B cell (primary cell): ENCODE measurements at regions not wholly inside any gene's neighbourhood (a gene's known extent, or its start where the extent isn't known, plus 50 kb on each side); places are given as distances from the start of the nearest gene placed in this dataset.

ENCODE experiments used
- EZH2 ChIP-seq: IDR thresholded peaks from 2 replicates; pipeline ENCODE4 v1.6.1; 2012; ENCODE audit warnings: borderline replicate concordance, low read depth, mild to moderate bottlenecking, moderate library complexity, low read length; ENCODE audit not compliant: insufficient read depth, poor library complexity, severe bottlenecking
- TF ChIP-seq, protein P1 (sequence below): fragments of 200-600 bp; IDR thresholded peaks from one replicate; pipeline ENCODE4 v1.8.0; 2022; ENCODE audit warnings: antibody characterized with exemption, mild to moderate bottlenecking

DNA sequence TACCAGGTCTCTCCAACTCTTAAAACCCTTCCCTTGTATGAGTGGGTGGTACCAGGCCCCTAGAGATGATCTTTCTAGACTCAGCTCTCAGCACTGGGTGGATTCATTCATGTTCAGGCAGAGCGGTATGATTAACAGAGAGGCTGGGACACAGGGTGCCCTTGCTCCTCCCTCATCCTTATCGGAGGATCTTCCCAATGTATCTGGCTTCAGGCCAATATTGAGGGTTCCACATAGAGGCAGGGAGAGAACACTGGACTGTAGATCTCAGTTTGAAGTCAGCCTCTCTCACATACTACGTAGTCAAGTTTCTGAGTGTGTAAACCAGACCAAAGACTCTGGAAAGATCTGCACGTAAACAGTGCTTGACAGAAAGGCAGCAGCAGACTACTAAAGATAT is 366.2 kb downstream of the DHX35 start:
- TF ChIP-seq, protein P1, sequence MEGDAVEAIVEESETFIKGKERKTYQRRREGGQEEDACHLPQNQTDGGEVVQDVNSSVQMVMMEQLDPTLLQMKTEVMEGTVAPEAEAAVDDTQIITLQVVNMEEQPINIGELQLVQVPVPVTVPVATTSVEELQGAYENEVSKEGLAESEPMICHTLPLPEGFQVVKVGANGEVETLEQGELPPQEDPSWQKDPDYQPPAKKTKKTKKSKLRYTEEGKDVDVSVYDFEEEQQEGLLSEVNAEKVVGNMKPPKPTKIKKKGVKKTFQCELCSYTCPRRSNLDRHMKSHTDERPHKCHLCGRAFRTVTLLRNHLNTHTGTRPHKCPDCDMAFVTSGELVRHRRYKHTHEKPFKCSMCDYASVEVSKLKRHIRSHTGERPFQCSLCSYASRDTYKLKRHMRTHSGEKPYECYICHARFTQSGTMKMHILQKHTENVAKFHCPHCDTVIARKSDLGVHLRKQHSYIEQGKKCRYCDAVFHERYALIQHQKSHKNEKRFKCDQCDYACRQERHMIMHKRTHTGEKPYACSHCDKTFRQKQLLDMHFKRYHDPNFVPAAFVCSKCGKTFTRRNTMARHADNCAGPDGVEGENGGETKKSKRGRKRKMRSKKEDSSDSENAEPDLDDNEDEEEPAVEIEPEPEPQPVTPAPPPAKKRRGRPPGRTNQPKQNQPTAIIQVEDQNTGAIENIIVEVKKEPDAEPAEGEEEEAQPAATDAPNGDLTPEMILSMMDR: no peak
- no peak for TF ChIP-seq EZH2
